Spleen (tissue), 11 donors: ENCODE measurements at regions not wholly inside any gene's neighbourhood (a gene's known extent, or its start where the extent isn't known, plus 50 kb on each side); places are given as distances from the start of the nearest gene placed in this dataset.

Source experiments
- DNase-seq: peaks from one replicate; pipeline ENCODE4 v3.0.0-alpha.2; 2020
- H3K27ac ChIP-seq, 8 donors: fragments of 200-600 bp; sonication (generic) in 7 of 8; 1 replicate in 4 of 8; 2 replicates in 4 of 8; pipeline versions ENCODE4 v1.5.0 to v1.8.0; 2016 to 2021; ENCODE audit warnings: inconsistent platforms in 4 of 8, mild to moderate bottlenecking in 4 of 8, moderate library complexity in 1 of 8
- H3K27me3 ChIP-seq, 7 donors: fragments of 200-600 bp; sonication (generic) in 6 of 7; replicated peaks in 1 of 7; 1 replicate in 4 of 7; 2 replicates in 3 of 7; pipeline versions ENCODE4 v1.5.0 to v1.8.0; 2016 to 2021; ENCODE audit warnings: inconsistent platforms in 3 of 7, mild to moderate bottlenecking in 1 of 7
- H3K36me3 ChIP-seq, 6 donors: fragments of 200-600 bp; sonication (generic) in 5 of 6; 1 replicate in 4 of 6; 2 replicates in 2 of 6; pipeline versions ENCODE4 v1.5.0 to v1.8.0; 2016 to 2021; ENCODE audit warnings: inconsistent platforms in 2 of 6
- H3K4me1 ChIP-seq, 6 donors: fragments of 200-600 bp; sonication (generic) in 5 of 6; 1 replicate in 3 of 6; 2 replicates in 3 of 6; pipeline versions ENCODE4 v1.5.0 to v1.8.0; 2016 to 2021; ENCODE audit warnings: inconsistent platforms in 3 of 6
- H3K4me3 ChIP-seq, 8 donors: fragments of 200-600 bp; sonication (generic) in 7 of 8; 1 replicate in 4 of 8; 2 replicates in 4 of 8; pipeline versions ENCODE4 v1.5.0 to v1.8.0; 2016 to 2021; ENCODE audit warnings: inconsistent platforms in 4 of 8, mild to moderate bottlenecking in 4 of 8, moderate library complexity in 2 of 8
- H3K9me3 ChIP-seq, 8 donors: fragments of 200-600 bp; sonication (generic) in 7 of 8; 1 replicate in 4 of 8; 2 replicates in 4 of 8; pipeline versions ENCODE4 v1.5.0 to v1.8.0; 2016 to 2021; ENCODE audit warnings: inconsistent platforms in 4 of 8
- CTCF ChIP-seq, 11 experiments: fragments of 200-600 bp in 7 of 11; fragments of 450-650 bp in 4 of 11; sonication (generic) in 4 of 11; IDR thresholded peaks in 8 of 11; conservative IDR thresholded peaks in 3 of 11; 1 replicate in 7 of 11; 2 replicates in 4 of 11; pipeline versions ENCODE4 v1.4.0 to v1.8.0; 2016 to 2021; ENCODE audit warnings: antibody characterized with exemption in 11 of 11, inconsistent platforms in 4 of 11, mild to moderate bottlenecking in 1 of 11
- POLR2A ChIP-seq, 3 donors: fragments of 450-650 bp; IDR thresholded peaks; one replicate each; pipeline ENCODE4 v1.5.1; 2017; ENCODE audit warnings: antibody characterized with exemption in 3 of 3, mild to moderate bottlenecking in 1 of 3
- POLR2AphosphoS5 ChIP-seq, 3 donors: sonication (generic); formaldehyde crosslinking; IDR thresholded peaks; one replicate each; pipeline ENCODE4 v1.5.1; 2017; ENCODE audit warnings: antibody characterized with exemption in 3 of 3
- WGBS, 5 donors: extraction: QIAGEN DNeasy Blood & Tissue Kit in 3 of 5; methylation state at CpG; one replicate each; pipeline versions ENCODE4 v1.1.5 to v1.1.7; 2013 to 2018; 5-methylcytosine and 5-hydroxymethylcytosine counted together
- intact Hi-C: fragments of 100-400 bp; cut with DNase I; formaldehyde crosslinking; loops from one replicate; pipeline ENCODE4 v1.15.0; 2023; ENCODE audit warnings: low total_unique reads
- donor health status: healthy with polysubstance abuse.
- donor health status: DM: no; HTN: no; CAD: no; lungs with moderate emphysema.
- donor health status: DM: no; HTN: no; CAD: no.
- donor health status: Bipolar disorder and iron deficiency.
- donor health status: healthy.
- donor health status: DM: no; HTN: no; CAD: no.
- donor health status: DM: yes; HTN: yes; CAD: no.

- no peak for TF ChIP-seq CTCF (IDR thresholded peaks at IDR 0.05 in 8 of 11, conservative IDR thresholded peaks at IDR 0.05 in 3 of 11)
- TF ChIP-seq POLR2AphosphoS5 (IDR thresholded peaks at IDR 0.05): no peak
- no peak for TF ChIP-seq POLR2A (IDR thresholded peaks at IDR 0.05)
- DNase-seq: no peak
- H3K27ac ChIP-seq: no peak overlapping the region
- intact Hi-C loops: no loop called here
- WGBS, 5 donors: 80 to 94% (median 86%) methylated on average over 7 of the region's 7 CpGs
- H3K36me3 ChIP-seq: no peaks in the 10 kb centered on the region
- H3K9me3 ChIP-seq: no peaks in the 10 kb centered on the region
- no peak overlapping the region for H3K4me3 ChIP-seq
- H3K27me3 ChIP-seq: no peaks in the 10 kb centered on the region
- peaks cover 0 to 3% (median 0%) of the 10 kb centered on the region in 6 donors for H3K4me1 ChIP-seq
These were observed 552.3 kb upstream of the ARGLU1 start for GRCh38 chr13:107119989-107120881.

- WGBS, 5 donors: 74 to 88% (median 83%) methylated on average over 5 of the region's 5 CpGs
- intact Hi-C loops: no loop called here
- Histone ChIP-seq H3K9me3 (no peaks in the 10 kb centered on the region), H3K36me3 (no peaks in the 10 kb centered on the region), H3K4me1 (no peaks in the 10 kb centered on the region), H3K4me3 (no peak overlapping the region), H3K27ac (no peak overlapping the region), H3K27me3 (no peaks in the 10 kb centered on the region)
- no peak for TF ChIP-seq POLR2A (IDR thresholded peaks at IDR 0.05)
- no peak for TF ChIP-seq CTCF (IDR thresholded peaks at IDR 0.05 in 8 of 11, conservative IDR thresholded peaks at IDR 0.05 in 3 of 11)
- no peak for TF ChIP-seq POLR2AphosphoS5 (IDR thresholded peaks at IDR 0.05)
- no peak for DNase-seq
These were observed 550.6 kb upstream of the ARGLU1 start for GRCh38 chr13:107118506-107118905.

GRCh38 chr13:107117327-107118012 lies 549.5 kb upstream of the ARGLU1 start:
- Histone ChIP-seq H3K36me3 (no peaks in the 10 kb centered on the region), H3K27ac (no peak overlapping the region), H3K27me3 (no peaks in the 10 kb centered on the region), H3K4me1 (no peaks in the 10 kb centered on the region), H3K9me3 (no peaks in the 10 kb centered on the region), H3K4me3 (no peak overlapping the region)
- DNase-seq: no peak
- 77 to 89% (median 86%) methylated on average over 15 of the region's 15 CpGs for WGBS, 5 donors
- intact Hi-C loops: no loop called here
- no peak for TF ChIP-seq POLR2A (IDR thresholded peaks at IDR 0.05)
- TF ChIP-seq CTCF (IDR thresholded peaks at IDR 0.05 in 8 of 11, conservative IDR thresholded peaks at IDR 0.05 in 3 of 11): no peak
- no peak for TF ChIP-seq POLR2AphosphoS5 (IDR thresholded peaks at IDR 0.05)

GRCh38 chr13:107113387-107113786 lies 545.5 kb upstream of the ARGLU1 start:
- Histone ChIP-seq H3K36me3 (no peaks in the 10 kb centered on the region), H3K4me3 (no peak overlapping the region), H3K9me3 (peaks cover 0 to 28% (median 18%) of the 10 kb centered on the region in 8 donors), H3K27me3 (no peaks in the 10 kb centered on the region), H3K27ac (no peak overlapping the region), H3K4me1 (no peaks in the 10 kb centered on the region)
- TF ChIP-seq POLR2AphosphoS5 (IDR thresholded peaks at IDR 0.05): no peak
- 60 to 82% (median 74%) methylated on average over 1 of the region's 1 CpG for WGBS, 5 donors
- no peak for DNase-seq
- intact Hi-C loops: no loop called here
